AG04450 (cell line): ENCODE measurements at regions not wholly inside any gene's neighbourhood (a gene's known extent, or its start where the extent isn't known, plus 50 kb on each side); places are given as distances from the start of the nearest gene placed in this dataset.

ENCODE experiments used
- CTCF ChIA-PET: fragments of 300-600, 350-600 bp; formaldehyde crosslinking; extraction: SDS; loops from one replicate; lab custom pipeline; 2022; ENCODE audit warnings: antibody characterized with exemption, inconsistent platforms; lab: Charles Lee
- POLR2A ChIA-PET: fragments of 350-600 bp; formaldehyde crosslinking; extraction: SDS; loops from one replicate; lab custom pipeline; 2021; ENCODE audit warnings: antibody characterized with exemption, inconsistent platforms; lab: Yijun Ruan, JAX
- DNase-seq: peaks from one replicate; pipeline ENCODE4 v3.0.0-alpha.2; 2011; ENCODE audit warnings: low read depth, low spot score
- H3K27ac ChIP-seq: one replicate; pipeline ENCODE4 v1.5.1; 2012; ENCODE audit warnings: low read depth, low read length, control low read depth
- H3K27me3 ChIP-seq: one replicate; pipeline ENCODE4 v1.6.0; 2012; ENCODE audit warnings: low read length; ENCODE audit not compliant: control insufficient read depth, insufficient read depth
- H3K4me3 ChIP-seq: 2 replicates; pipeline ENCODE4 v1.5.1; 2011; ENCODE audit warnings: mild to moderate bottlenecking, low read depth, low read length, control low read depth
- H3K9me3 ChIP-seq: 2 replicates; pipeline ENCODE4 v1.5.1; 2012; ENCODE audit warnings: low read length; ENCODE audit not compliant: control insufficient read depth, insufficient read depth
- CTCF ChIP-seq: IDR thresholded peaks from 2 replicates; pipeline ENCODE4 v1.5.1; 2011; ENCODE audit warnings: low read depth, low read length, control low read depth, inconsistent platforms

GRCh38 chr14:41071351-41071750 lies 535.3 kb upstream of the LRFN5 start:
- no peaks in the 10 kb centered on the region for H3K27me3 ChIP-seq
- no peak for TF ChIP-seq CTCF
- H3K9me3 ChIP-seq, result peaks cover 5% of the 10 kb centered on the region; the same call in 1 of the 2 replicates
- ChIA-PET CTCF (no interaction called here), POLR2A (no interaction called here)
- no peak overlapping the region for H3K4me3 ChIP-seq
- no peak overlapping the region for H3K27ac ChIP-seq
- DNase-seq, result no peak

GRCh38 chr14:41062826-41063225 lies 543.9 kb upstream of the LRFN5 start:
- CTCF ChIA-PET, result no interaction called here
- H3K4me3 ChIP-seq, result no peak overlapping the region
- no peak overlapping the region for H3K27ac ChIP-seq
- POLR2A ChIA-PET, result no interaction called here
- TF ChIP-seq CTCF, result no peak
- peaks cover 3% of the 10 kb centered on the region; the same call in 1 of the 2 replicates for H3K9me3 ChIP-seq
- DNase-seq, result no peak
- no peaks in the 10 kb centered on the region for H3K27me3 ChIP-seq

GRCh38 chr14:41055589-41055988 lies 551.1 kb upstream of the LRFN5 start:
- ChIA-PET CTCF (no interaction called here), POLR2A (no interaction called here)
- H3K4me3 ChIP-seq, result no peak overlapping the region
- no peaks in the 10 kb centered on the region for H3K27me3 ChIP-seq
- H3K9me3 ChIP-seq, result no peaks in the 10 kb centered on the region
- no peak for DNase-seq
- H3K27ac ChIP-seq, result no peak overlapping the region
- no peak for TF ChIP-seq CTCF

GRCh38 chr14:41051801-41052200 lies 554.9 kb upstream of the LRFN5 start:
- POLR2A ChIA-PET, result no interaction called here
- TF ChIP-seq CTCF, result no peak
- H3K27ac ChIP-seq, result no peak overlapping the region
- CTCF ChIA-PET, result no interaction called here
- no peaks in the 10 kb centered on the region for H3K27me3 ChIP-seq
- DNase-seq, result no peak
- peaks cover 3% of the 10 kb centered on the region; the same call in 1 of the 2 replicates for H3K9me3 ChIP-seq
- H3K4me3 ChIP-seq, result no peak overlapping the region

GRCh38 chr14:41047763-41048162 lies 558.9 kb upstream of the LRFN5 start:
- ChIA-PET CTCF (no interaction called here), POLR2A (no interaction called here)
- Histone ChIP-seq H3K27ac (no peak overlapping the region), H3K4me3 (no peak overlapping the region), H3K27me3 (no peaks in the 10 kb centered on the region), H3K9me3 (peaks cover 9% of the 10 kb centered on the region)
- TF ChIP-seq CTCF, result no peak
- no peak for DNase-seq
